ENCODE measurements at regions not wholly inside any gene's neighbourhood (a gene's known extent, or its start where the extent isn't known, plus 50 kb on each side); places are given as distances from the start of the nearest gene placed in this dataset.

DNA sequence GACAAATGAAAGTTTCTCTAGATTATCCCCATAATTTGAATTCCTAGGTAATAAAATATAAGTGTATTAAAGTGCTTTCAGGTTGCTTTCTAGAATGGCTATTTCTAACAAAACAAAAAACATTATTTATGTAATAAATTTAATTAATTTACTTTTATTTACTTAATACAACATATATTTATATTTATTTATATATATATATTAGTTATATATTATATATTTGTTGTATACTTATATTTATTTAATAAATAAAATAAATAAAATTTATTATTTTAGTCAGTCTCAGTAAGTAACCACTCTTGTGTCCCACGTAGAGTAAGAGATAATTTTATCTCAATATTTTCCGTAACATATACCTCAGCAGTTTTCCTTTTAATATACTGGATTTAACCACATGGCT, 1031.6 kb upstream of the CNTN5 start:
- no peak for TF ChIP-seq CTCF (IDR thresholded peaks at IDR 0.05; ENCODE audit: low read depth, low read length)
- no peak for DNase-seq (ENCODE audit: low read depth in 2 of 2)
- no peak overlapping the region for H3K4me3 ChIP-seq (replicated peaks in 1 of 2; ENCODE audit: low read depth in 2 of 2, low read length in 2 of 2)

DNA sequence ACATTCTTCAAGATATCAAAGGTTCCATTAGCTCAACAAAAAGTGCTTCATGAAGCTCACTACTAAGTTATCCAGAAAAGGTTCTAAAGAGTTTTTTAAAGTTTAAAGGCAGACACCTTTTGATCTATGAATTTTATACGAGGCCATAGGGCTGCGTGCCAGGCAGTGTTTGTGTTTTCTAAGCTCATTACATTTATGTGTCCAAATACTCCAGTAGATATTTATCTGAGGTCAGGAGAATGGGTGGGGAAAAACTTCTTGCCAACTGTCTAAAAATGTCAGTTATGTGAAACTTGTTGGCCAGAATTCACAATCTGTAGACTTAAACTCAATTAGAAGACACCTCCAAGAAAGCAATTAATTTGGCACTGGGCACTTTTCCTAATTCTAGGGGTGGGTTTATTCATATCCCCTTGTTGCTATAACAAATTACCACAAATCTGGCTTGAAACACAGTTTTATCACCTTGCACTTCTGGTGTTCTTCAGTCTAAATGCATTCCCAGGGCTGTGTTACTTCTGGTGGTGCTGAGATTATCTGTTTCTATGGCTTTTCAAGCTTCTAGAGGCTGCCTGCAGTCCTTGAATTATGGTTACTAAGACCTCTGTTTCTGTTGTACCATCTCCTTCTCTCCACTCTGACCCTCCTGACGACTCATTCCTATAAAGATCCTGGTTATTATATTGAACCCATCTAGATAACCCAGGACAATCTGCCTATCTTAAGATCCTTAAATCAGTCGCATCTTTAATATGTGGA, 1030.4 kb upstream of the CNTN5 start:
- no peak overlapping the region for H3K4me3 ChIP-seq (replicated peaks in 1 of 2; ENCODE audit: low read depth in 2 of 2, low read length in 2 of 2)
- peak; percentile 41 to 43 for DNase-seq (ENCODE audit: low read depth in 2 of 2)
- no peak for TF ChIP-seq CTCF (IDR thresholded peaks at IDR 0.05; ENCODE audit: low read depth, low read length)

- no peak for TF ChIP-seq CTCF (IDR thresholded peaks at IDR 0.05; ENCODE audit: low read depth, low read length)
- no peak overlapping the region for H3K4me3 ChIP-seq (replicated peaks in 1 of 2; ENCODE audit: low read depth in 2 of 2, low read length in 2 of 2)
- DNase-seq (ENCODE audit: low read depth in 2 of 2), result no peak
Measured at GRCh38 chr11:97993562-97993961, 1027.2 kb upstream of the CNTN5 start.

DNA sequence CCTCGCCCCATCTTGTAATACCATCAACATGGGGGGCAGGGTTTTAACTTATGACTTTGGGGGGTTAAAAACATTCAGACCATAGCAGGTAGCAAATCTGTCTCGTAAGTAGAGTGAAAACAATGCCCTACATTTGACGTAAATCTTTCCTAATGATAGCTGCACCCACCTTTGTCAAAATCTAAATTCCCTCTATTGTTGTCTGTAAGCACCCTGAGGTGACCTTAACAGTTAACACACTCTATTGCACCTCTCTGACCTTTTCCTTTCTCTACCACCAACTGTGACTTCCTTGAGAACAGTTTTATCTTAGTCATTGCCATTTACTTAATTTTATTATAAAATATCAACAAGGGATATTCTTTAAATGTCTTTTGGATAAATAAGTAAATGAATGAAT, 1024.9 kb upstream of the CNTN5 start:
- no peak for TF ChIP-seq CTCF (IDR thresholded peaks at IDR 0.05; ENCODE audit: low read depth, low read length)

DNA sequence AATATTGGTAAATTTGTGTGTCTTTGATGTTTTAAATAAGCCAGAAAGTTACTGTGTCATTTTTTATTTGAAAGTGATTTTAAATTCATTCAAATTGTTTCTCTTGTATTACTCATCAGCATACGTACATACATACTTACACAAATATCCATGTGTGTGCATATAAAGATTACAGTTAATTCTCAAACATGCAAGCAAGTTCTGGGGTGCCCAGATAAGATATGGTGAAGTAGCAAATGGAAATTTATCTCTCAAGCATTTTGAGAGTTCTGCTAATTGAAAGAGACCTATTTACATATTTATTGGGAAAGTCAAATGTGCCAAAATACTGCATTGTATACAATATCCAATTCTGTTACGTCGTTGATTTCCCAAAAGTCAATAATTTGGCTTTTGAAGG, 1024.0 kb upstream of the CNTN5 start:
- no peak for DNase-seq (ENCODE audit: low read depth in 2 of 2)

More for the DNA sequence above, 1024.9 kb upstream of the CNTN5 start:
- DNase-seq (ENCODE audit: low read depth in 2 of 2), result no peak
- no peak overlapping the region for H3K4me3 ChIP-seq (replicated peaks in 1 of 2; ENCODE audit: low read depth in 2 of 2, low read length in 2 of 2)

DNA sequence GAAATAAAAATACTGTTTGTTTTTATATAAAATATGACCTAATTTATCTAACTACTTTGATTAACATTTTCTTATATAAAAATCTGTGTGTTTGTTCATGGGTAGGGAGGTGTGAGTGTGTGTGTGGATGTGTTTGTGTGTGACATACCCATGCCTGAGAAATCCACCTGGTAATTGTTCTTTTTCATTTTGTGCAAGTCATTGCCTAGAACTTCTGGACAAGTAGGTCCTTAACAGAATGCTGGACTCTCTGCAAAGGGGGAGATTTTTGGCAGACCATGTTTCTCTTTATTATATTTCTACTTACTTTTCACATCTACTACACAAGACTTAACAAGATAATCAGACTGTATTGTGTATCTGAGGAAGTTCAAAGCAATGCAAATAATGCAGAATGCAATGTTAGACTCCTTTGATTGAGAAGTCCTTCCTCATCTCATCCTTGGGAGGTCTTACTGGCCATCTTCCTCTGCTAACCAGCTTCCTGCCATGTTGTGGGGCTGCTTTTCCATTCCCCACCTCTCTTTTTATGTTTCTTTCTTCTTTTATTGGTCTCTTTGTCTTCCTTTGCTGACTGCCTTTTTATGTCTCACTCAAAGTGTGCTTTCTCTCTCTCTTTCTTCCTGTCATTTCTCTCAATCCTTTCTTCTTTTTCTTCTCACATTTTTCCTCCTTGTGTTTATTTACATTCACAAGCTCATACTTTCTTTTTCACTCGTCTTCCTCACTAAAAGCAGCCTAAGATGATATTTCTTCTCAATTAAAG, 1017.0 kb upstream of the CNTN5 start:
- no peak for DNase-seq (ENCODE audit: low read depth in 2 of 2)
- no peak for TF ChIP-seq CTCF (IDR thresholded peaks at IDR 0.05; ENCODE audit: low read depth, low read length)
- no peak overlapping the region for H3K4me3 ChIP-seq (replicated peaks in 1 of 2; ENCODE audit: low read depth in 2 of 2, low read length in 2 of 2)

More for the DNA sequence above, 1024.0 kb upstream of the CNTN5 start:
- TF ChIP-seq CTCF (IDR thresholded peaks at IDR 0.05; ENCODE audit: low read depth, low read length), result no peak
- H3K4me3 ChIP-seq (replicated peaks in 1 of 2; ENCODE audit: low read depth in 2 of 2, low read length in 2 of 2), result no peak overlapping the region
